GM18870 (cell line): ENCODE measurements at regions not wholly inside any gene's neighbourhood (a gene's known extent, or its start where the extent isn't known, plus 50 kb on each side); places are given as distances from the start of the nearest gene placed in this dataset.

Experiments
- ATAC-seq: cut with Tn5 transposase; IDR thresholded peaks from one replicate; pipeline ENCODE4 v1.9.1; 2021; ENCODE audit warnings: moderate library complexity; ENCODE audit not compliant: unreplicated experiment

GRCh38 chr14:61139006-61139599, 142.0 kb downstream of the TMEM30B start:
- ATAC-seq = no peak

GRCh38 chr14:61132894-61133293, 148.2 kb downstream of the TMEM30B start:
- ATAC-seq = no peak

DNA sequence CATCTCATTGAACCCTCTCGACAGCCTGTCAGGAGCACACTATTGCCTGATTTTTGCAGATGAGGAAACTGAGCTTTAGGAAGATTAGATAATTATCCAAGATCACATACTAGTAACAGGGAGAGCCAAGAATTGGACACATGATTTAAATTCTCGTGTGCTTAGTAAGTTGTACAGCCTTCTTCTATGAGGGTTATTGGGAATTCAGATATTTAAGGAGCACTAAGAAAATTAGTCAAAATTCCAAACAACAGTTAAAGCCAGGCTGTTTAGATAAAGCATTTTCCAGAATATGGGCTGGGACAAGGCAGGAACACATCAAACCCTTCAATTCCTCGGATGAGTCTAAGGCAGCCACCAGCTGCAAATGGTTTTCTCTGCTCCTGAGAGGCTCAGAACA, 148.8 kb downstream of the TMEM30B start:
- ATAC-seq = no peak

DNA sequence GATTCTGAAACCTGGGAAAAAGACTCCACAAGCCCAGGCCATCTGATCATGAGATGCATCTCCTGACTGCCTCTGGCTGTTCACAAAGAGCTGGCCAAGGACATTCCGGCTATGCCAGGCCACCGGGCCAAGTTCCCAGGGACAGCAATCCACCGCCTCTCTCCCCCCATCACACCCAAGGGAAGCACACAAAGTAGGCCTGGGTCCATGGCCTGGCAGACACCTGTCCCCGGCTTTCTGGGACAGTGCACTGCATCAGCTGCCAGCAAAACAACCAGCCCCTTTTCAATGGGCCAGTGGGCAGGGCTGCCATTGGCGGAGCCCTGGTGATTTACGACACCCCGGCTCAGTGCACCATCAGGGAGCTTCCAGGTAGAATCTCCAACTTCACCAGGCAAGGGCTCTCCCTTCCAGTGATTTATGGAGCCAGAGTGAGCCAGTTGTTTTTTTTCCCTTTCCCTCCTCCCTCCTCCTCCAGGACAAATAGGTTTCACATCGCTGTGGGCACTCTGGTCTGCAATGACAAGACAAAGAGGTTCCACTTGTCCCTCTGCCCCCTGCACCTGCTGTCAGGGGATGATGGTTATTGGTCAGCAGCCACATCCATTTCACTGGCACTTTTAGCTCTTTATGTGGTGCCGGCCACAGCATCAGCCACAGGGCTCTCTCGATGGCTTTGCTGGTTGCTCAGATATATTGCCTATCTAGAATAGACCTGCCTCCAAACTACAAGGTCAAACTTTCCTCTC, 149.6 kb downstream of the SLC38A6 start:
- ATAC-seq = no peak

GRCh38 chr14:61129168-61129745, 148.2 kb downstream of the SLC38A6 start:
- ATAC-seq = no peak

- ATAC-seq = no peak
Measured at GRCh38 chr14:61128382-61129167, 147.5 kb downstream of the SLC38A6 start.

DNA sequence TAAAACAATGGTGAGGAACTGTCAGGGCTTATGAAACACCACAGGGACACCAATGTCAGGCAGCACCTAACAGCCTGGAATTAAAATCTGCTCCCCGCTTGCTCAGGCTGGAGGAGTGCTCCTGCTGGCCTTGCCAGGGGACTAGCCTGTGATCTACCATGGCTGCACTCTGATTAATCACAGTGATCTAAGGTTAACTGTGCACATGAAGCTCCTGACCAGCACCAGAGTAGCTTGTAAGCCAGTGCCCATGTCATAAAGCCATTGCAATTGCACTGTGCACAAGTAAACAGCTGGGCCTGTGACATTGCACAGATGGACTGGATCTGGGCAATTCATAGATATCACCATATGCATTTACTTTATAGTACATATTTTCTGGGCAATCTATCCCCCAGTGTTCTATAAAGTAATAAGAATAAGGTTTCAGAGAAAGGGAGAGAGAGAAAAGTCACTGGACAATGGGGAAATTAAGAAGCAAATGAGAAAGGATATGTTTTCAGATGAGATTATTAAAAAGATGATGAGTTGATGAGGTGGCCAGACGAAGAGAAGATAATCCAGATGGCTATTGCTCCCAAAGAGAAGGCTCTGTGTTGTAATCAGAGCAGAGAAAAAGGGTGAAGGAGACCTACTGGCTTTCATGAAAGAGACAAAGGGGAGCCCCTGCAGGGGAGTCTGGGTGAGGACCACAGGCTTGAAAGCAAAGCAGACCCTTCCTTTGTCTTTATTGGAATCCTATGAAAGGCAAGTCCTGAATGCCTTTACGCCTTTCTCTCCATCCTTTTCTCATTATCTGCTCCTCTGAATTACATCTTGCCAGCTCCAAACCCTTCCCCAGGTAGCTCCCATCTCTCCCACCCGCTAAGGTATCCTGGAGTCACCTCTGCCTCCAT, 145.8 kb downstream of the SLC38A6 start:
- ATAC-seq = no peak

DNA sequence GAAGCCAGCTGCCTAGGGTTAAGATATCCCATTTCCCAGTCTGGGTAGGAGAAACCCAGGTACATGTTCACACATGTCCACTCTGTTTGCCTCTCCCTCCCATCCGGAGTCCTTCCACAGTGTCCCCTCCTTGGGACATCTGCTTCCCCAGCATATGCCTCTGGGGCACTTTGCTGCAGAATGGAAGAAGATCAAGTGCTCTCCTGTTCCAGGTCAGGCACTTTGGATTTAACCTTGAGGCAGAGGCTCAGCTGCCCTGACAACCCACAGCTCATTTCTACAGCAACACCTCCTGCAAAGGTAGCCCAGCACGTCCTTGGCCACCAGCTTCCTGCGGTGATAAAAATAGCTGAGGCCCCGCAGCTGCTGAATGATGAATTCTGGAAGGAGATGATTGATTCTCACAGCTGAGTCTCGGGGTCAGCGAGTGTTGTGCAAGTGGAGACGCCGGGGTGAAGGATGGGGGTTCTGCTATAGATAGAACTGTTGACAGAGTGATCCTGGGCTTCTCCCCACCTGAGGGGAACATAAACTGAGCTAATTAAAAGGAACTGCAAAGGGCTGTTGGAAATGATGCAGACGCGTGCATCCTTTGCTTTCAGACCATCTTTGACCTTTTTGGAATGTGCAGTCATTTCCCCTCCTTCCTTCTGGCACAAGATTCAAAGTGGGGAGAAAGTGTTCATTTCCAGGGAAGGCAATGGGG, 145.0 kb downstream of the SLC38A6 start:
- no peak for ATAC-seq

- no peak for ATAC-seq
Measured at GRCh38 chr14:61125041-61125866, 144.2 kb downstream of the SLC38A6 start.

- no peak for ATAC-seq
Measured at GRCh38 chr14:61122862-61123261, 141.8 kb downstream of the SLC38A6 start.

DNA sequence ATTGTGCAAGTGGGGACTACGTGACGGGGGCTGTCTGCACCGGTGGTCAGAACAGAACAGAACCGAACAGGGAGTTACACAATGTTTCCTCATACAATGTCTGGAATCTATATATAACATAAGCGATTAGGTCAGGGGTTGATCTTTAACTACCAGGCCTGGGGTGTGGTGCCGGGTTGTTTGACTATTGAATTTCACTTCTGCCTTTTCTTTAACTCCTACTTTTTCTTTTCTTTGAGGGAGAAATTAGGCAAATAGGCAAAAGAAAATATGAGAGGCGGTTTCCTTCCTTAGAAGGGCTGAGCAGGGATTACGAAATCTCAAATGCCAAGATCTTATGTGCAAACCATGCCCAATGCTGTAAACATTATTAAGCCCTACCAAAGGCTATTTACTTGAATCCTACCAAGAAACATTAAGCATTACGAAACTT, 140.3 kb downstream of the SLC38A6 start:
- no peak for ATAC-seq

DNA sequence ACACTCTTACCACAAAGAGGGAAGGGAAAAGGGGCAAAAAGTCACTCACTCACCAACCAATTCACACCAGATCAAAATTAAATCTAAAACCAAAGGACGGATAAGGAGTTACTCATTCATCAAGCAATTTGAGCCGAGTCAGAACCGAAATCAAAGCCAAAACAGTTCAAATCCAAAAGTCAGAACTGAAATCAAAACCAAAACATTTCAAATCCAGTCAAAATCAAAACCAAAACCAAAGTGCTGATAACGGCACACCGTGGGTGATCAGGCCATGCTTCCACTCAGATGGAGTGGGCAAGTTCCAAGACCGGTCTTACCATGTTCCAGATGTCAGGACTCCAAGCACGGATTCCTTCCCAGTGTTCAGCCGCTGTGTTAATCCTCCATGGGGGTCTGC, 139.5 kb downstream of the SLC38A6 start:
- no peak for ATAC-seq

- ATAC-seq = no peak
Measured at GRCh38 chr14:61119006-61119405, 138.0 kb downstream of the SLC38A6 start.

DNA sequence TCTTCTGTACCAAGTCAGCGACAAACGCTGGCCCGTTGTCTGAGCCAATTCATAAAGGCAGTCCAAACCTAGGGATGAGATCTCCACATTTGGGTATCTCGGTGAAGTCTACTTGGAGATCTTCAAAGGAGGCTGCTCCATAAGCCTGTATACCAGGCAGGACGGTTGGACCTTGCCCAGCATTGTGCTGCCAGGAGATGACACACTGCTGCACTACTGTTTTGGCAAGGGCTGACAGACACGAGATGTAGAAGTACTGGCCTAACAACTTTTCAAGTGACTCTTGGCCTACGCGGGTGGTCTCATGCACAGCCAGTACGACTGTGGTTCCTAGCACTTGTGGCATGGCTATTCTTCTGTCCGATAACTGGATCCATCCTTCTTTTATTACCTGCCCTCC, 135.3 kb downstream of the SLC38A6 start:
- ATAC-seq = no peak

DNA sequence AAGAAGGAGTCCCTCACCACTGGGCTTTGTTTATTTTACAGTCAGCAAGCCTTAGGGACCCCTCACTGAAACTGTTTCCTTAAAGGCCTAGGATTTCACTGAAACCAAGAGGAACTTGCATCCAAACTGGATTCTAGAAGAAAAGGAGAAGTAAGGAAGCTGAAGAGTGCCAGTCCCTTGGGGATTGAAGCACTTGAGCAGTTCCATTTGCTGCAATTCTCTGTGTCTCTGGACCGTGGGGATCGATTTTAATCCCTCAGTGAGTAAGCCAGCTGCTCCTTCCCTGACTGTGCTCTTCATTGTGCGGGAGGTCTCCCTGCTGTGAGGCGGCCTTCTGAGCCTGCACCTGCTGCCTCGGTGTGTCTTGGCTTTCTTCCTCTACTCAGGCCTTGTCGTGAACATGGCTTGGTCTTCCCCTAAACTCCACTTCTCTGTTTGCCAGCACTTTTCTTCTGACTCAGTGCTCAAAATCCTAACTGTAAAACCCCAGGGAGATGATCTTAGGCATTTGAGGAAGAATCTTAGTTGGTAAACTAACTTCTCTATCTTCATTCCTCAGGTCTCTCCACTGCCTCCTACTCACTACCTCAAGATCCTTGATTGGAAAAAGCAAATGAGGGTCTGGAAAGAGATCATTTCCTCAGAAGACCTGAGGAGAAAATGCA, 132.6 kb downstream of the SLC38A6 start:
- ATAC-seq = no peak

DNA sequence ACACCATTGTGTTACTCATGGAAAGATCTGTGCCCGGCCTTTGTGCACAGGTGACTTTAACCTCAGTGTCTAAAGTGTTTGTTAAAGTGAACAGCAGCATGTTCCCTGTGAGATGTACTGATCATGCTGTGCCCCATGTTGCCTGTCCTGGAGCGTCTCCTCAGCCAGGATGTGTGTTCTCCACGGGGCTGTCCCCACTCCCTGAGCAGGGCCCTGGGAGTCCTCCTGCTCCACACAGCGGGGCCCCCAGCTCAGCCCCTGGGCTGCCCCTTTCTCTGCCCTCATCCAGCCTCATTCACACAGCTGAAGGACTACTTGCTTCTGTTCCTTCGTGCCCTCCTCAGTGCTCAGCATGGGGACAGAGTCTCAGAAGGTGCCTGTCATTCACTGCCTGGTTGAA, 131.5 kb downstream of the SLC38A6 start:
- no peak for ATAC-seq

DNA sequence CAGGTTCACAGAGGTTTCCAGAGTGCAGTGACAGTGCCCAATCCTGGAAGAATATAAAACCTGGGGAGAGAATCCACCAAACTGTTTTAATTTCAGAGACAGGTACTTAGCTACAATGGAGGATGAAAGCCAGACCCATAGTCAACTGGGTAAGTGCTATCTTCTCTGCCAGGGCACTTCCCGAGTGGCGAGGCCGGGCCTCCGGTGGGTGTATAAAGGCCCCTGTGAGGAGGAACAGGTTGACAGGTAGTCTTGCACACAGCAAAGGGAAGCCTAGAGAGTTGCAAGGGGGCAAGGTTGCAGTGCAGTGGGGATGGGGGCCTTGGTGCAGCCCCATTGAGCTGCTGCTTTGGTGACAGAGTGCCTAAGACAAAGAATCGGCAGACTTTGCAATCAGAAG, 130.7 kb downstream of the SLC38A6 start:
- ATAC-seq = no peak

GRCh38 chr14:61111209-61111665, 130.2 kb downstream of the SLC38A6 start:
- ATAC-seq = no peak
